DMS 273 treated with DMSO at 0.1 percent for 48 hours (cell line): ENCODE measurements at regions not wholly inside any gene's neighbourhood (a gene's known extent, or its start where the extent isn't known, plus 50 kb on each side); places are given as distances from the start of the nearest gene placed in this dataset.
"Not testable (repeated sequence)": the region's sequence is repeated elsewhere in the genome, so short reads cannot be mapped to it uniquely, and the experiment has no call there.

ENCODE experiments used
- DNase-seq: peaks from one replicate; lab custom pipeline; 2025; lab: John Stamatoyannopoulos, UW

- DNase-seq, result no peak
Measured at GRCh38 chr20:53773792-53774401, 180.3 kb upstream of the ZNF217 start.

GRCh38 chr20:53773066-53773791, 179.6 kb upstream of the ZNF217 start:
- DNase-seq, result not testable (repeated sequence)

GRCh38 chr20:53769041-53769440, 175.4 kb upstream of the ZNF217 start:
- DNase-seq, result no peak

GRCh38 chr20:53768329-53768728, 174.7 kb upstream of the ZNF217 start:
- DNase-seq, result no peak

GRCh38 chr20:53767206-53767930, 173.7 kb upstream of the ZNF217 start:
- no peak for DNase-seq

- no peak for DNase-seq
Measured at GRCh38 chr20:53764415-53764800, 170.8 kb upstream of the ZNF217 start.

- DNase-seq, result no peak
Measured at GRCh38 chr20:53763707-53764414, 170.2 kb upstream of the ZNF217 start.

GRCh38 chr20:53762423-53762798, 168.8 kb upstream of the ZNF217 start:
- DNase-seq, result not testable (repeated sequence)

GRCh38 chr20:53760025-53760441, 166.4 kb upstream of the ZNF217 start:
- DNase-seq, result no peak

GRCh38 chr20:53757472-53757913, 163.9 kb upstream of the ZNF217 start:
- DNase-seq, result no peak

- no peak for DNase-seq
Measured at GRCh38 chr20:53755733-53756531, 162.3 kb upstream of the ZNF217 start.

GRCh38 chr20:53753880-53754459, 160.3 kb upstream of the ZNF217 start:
- DNase-seq, result no peak

GRCh38 chr20:53752971-53753879, 159.6 kb upstream of the ZNF217 start:
- peak; percentile 25 for DNase-seq

- no peak for DNase-seq
Measured at GRCh38 chr20:53752583-53752970, 158.9 kb upstream of the ZNF217 start.

- DNase-seq, result no peak
Measured at GRCh38 chr20:53751620-53752318, 158.1 kb upstream of the ZNF217 start.

- DNase-seq, result peak; percentile 51
Measured at GRCh38 chr20:53750827-53751619, 157.4 kb upstream of the ZNF217 start.

- DNase-seq, result no peak
Measured at GRCh38 chr20:53749499-53749898, 155.9 kb upstream of the ZNF217 start.

- DNase-seq, result no peak
Measured at GRCh38 chr20:53748821-53749421, 155.3 kb upstream of the ZNF217 start.
